Astrocyte of the cerebellum (primary cell): ENCODE measurements at regions not wholly inside any gene's neighbourhood (a gene's known extent, or its start where the extent isn't known, plus 50 kb on each side); places are given as distances from the start of the nearest gene placed in this dataset.

Source experiments
- DNase-seq: peaks from one replicate; pipeline ENCODE4 v3.0.0-alpha.2; 2011; ENCODE audit warnings: low read depth
- H3K4me3 ChIP-seq: 2 replicates; pipeline ENCODE4 v1.5.1; 2011; ENCODE audit warnings: mild to moderate bottlenecking, low read depth, low read length, moderate library complexity
- in situ Hi-C: cut with HindIII; loops from 2 replicates; pipeline ENCODE4 v1.10.0; 2017; ENCODE audit warnings: low sequenced_read_pairs
- TF ChIP-seq, protein P1 (sequence below): IDR thresholded peaks from 2 replicates; pipeline ENCODE4 v1.5.1; 2012; ENCODE audit warnings: low read length, low read depth, moderate library complexity, mild to moderate bottlenecking; ENCODE audit errors: missing control alignments

DNA sequence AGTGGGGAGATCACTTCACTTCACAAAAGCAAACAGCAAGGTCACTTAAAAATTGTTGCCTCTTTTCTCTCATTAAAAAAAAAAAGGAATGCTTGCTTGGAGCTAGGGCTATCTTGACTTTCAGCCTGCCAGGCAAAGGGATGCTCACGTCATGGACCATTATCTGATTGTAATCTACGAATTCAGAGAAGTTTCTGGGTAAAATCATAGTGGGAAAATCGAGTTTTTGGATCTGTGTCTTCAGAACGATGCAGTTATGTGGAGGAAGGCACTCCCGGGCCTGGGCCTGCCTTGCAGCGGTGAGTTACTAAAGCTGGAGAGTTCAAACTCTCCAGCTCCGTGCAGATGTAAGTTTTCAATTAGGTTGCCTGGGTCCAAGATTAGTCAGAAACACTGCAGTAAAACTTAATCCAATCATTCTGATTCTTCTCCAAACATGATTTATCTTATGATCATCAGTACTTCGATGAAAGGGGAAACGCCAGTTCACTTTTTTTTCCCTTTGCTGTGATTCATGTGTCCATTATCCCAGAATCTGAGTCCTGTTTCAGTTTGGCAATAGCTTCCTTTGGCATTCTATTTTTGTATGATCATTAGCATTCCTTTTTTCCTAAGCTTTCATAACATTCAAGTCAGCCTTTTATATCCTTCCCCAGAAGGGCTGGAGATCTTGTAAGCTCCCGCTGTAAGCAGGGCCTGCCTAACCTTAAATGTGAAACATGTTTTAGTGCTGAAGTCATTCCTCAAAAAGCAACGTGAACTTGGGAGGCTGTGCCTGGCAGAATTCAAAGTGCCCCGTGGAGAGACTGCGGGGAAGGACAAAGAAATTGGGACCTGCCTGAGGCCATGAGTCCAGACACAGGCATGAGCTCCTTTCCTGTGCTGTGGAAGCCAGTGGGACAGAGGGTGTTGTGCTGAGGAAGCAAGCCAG is 119.3 kb upstream of the TWIST2 start:
- no peak overlapping the region for H3K4me3 ChIP-seq
- TF ChIP-seq, protein P1, sequence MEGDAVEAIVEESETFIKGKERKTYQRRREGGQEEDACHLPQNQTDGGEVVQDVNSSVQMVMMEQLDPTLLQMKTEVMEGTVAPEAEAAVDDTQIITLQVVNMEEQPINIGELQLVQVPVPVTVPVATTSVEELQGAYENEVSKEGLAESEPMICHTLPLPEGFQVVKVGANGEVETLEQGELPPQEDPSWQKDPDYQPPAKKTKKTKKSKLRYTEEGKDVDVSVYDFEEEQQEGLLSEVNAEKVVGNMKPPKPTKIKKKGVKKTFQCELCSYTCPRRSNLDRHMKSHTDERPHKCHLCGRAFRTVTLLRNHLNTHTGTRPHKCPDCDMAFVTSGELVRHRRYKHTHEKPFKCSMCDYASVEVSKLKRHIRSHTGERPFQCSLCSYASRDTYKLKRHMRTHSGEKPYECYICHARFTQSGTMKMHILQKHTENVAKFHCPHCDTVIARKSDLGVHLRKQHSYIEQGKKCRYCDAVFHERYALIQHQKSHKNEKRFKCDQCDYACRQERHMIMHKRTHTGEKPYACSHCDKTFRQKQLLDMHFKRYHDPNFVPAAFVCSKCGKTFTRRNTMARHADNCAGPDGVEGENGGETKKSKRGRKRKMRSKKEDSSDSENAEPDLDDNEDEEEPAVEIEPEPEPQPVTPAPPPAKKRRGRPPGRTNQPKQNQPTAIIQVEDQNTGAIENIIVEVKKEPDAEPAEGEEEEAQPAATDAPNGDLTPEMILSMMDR, result no peak
- peak; percentile 34 for DNase-seq
- in situ Hi-C loops, result no loop called here

DNA sequence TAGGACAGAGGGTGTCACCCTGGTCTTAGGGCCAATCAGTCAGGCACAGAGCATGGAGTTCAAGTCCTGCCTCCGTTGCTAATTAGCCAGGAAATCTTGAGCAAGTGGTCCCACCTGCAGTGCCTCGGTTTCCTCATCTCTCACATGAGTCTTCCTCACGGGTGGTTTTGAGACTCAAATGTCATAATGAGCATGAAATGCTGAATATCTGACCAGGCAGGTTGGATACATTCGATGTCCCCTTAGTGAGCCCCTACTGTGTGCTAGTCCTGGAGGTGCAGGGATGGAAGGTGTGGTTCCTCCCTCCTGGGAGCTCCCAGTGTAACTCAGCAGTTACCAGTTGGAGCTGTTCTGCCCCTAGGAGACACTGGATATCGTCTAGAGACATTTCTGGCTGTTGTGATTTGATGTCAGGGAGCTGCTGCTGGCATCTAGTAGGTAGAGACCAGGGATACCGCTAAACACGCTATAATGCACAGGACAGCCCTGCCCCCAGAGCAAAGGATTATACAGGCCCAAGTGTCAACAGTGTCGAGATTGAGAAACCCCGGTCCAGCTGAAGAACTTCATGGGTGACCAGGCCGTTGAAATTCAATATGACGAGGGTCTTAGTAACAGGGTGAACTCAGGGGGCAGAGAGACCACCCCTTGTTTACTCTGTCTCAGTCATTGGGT is 118.5 kb upstream of the TWIST2 start:
- TF ChIP-seq, protein P1, result no peak
- H3K4me3 ChIP-seq, result no peak overlapping the region
- DNase-seq, result no peak
- in situ Hi-C loops, result no loop called here

DNA sequence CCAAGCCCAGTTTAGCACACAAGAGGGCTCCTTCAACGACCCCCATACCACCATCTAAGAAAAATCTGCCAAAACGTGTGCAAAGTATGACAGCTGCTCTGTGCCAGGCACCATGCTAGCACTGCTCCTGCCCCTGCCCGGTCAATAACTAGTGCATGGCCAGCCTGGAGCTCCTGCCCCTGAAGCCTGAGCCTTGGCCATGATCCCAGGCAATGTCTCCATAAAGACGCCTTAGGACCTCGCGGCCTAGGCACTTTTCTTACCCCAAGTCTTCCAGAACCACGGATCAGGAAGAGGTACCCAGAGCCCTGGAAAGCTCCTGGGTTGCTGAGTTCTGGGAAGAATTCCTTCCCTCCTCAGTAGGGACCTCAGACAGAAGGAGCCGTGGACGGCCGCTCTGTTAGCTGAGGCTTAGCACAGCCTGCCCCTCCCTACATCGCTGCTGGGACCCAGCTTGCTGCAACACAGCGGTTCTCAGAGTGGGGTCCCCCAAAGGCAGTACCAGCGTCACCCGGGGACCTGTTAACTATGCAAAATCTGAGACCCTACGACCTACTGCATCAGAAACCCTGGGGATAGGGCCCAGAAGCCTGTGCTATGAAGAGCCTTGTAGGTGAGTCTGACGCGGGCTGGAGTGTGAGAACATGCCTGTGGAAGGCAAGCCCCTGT is 117.8 kb upstream of the TWIST2 start:
- TF ChIP-seq, protein P1, result no peak
- in situ Hi-C loops, result no loop called here
- no peak overlapping the region for H3K4me3 ChIP-seq
- no peak for DNase-seq

DNA sequence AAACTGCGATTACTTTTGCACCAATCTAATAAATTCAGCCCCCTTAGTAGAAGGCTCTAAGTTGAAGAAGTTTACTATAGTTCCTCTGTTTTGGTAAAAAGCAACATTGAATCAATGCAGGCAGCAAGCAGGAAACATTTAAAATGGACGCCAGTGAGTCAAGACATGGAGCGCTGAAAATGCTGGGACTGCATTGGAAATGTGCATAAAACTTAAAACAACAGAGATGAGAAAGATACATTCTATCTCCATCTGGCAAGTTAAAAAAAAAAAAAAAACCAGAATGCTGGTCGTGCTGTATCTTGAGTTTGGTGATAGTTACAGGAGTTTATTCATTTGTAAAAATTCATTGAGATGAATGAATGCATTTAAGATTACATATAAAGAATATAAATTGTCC is 117.0 kb upstream of the TWIST2 start:
- no peak overlapping the region for H3K4me3 ChIP-seq
- in situ Hi-C loops, result no loop called here
- DNase-seq, result no peak
- TF ChIP-seq, protein P1, result no peak

DNA sequence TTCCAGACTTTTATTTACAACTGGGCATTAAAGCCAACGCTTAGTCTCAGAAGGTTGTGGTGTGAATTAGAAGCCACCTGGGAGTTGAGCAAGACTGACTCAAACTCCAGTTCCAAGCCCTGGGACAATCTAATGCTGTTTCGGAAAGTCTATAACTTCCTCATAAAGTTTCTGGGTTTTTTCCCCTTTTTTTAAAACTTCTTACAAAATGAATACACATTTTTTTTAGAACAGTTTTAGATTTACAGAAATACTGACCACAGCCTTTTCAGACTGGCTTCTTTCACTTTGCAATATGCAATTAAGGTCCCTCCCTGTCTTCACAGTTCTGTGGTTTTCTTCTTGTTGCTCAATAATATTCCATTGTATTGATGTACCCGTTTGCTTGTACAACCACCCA is 115.9 kb upstream of the TWIST2 start:
- in situ Hi-C loops, result no loop called here
- no peak overlapping the region for H3K4me3 ChIP-seq
- DNase-seq, result no peak
- TF ChIP-seq, protein P1, result no peak

DNA sequence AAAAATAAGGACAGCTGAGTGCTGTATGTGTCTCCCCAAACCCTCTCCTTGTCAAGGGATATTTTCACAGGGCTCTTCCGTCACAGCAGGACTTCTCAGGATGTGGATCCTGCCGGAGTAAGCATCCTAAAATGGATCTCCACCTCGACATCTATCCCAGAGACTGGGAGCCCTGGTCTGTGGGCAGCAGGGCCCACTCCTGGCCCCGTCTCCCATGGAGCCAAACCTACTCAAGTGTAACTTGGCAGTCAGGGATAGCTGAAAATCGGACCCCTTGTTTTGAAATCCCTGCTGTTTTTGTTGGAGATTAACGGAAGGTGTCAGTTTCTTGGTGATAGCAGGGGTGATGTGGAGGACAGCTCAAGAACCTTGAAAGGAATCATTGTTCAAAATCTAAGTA is 109.0 kb upstream of the TWIST2 start:
- no peak overlapping the region for H3K4me3 ChIP-seq
- DNase-seq, result no peak
- in situ Hi-C loops, result no loop called here
- TF ChIP-seq, protein P1, result no peak
